Loucy (cell line): ENCODE measurements at regions not wholly inside any gene's neighbourhood (a gene's known extent, or its start where the extent isn't known, plus 50 kb on each side); places are given as distances from the start of the nearest gene placed in this dataset.

Experiments
- EZH2phosphoT487 ChIP-seq: fragments of 200-600 bp; IDR thresholded peaks from 2 replicates; pipeline ENCODE4 v1.6.1; 2018; ENCODE audit warnings: antibody characterized with exemption, mild to moderate bottlenecking, moderate library complexity, borderline replicate concordance
- TF ChIP-seq, protein P1 (sequence below): fragments of 200-600 bp; sonication (generic); conservative IDR thresholded peaks from 2 replicates; pipeline ENCODE4 v1.5.1; 2014; ENCODE audit warnings: mild to moderate bottlenecking, antibody characterized with exemption, low read length

DNA sequence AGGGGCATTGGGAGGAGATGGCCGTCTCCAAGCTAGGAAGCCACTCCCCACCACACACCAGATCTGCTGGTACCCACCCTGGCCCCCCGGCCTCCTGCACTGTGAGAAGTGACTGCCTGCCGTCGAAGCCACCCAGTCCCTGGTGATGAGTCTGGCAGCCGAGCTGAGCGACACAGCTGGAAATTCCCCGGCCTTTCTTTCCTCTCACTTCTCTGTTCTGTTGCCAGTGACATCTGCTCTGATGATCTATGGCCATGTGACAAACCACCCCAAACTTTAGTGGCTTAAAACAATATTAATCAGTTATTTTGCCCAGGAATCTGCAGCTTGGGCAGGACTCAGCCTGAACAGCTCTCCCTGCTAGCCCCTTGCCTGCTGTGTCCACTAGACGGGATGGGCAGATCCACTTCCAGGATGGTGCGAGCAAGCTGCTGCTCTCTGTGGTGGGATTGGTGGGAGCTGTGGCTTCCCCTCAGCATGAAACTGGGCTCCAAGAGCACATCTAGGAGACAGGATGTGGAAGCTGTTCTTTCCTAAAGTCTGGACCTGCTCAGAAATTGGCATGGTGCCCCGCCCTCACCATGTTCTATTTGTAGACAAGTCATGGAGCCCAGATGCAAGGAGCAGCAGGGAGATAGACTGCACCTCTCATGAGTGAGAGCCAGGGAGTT lies 211.2 kb downstream of the GADD45G start:
- TF ChIP-seq, protein P1, sequence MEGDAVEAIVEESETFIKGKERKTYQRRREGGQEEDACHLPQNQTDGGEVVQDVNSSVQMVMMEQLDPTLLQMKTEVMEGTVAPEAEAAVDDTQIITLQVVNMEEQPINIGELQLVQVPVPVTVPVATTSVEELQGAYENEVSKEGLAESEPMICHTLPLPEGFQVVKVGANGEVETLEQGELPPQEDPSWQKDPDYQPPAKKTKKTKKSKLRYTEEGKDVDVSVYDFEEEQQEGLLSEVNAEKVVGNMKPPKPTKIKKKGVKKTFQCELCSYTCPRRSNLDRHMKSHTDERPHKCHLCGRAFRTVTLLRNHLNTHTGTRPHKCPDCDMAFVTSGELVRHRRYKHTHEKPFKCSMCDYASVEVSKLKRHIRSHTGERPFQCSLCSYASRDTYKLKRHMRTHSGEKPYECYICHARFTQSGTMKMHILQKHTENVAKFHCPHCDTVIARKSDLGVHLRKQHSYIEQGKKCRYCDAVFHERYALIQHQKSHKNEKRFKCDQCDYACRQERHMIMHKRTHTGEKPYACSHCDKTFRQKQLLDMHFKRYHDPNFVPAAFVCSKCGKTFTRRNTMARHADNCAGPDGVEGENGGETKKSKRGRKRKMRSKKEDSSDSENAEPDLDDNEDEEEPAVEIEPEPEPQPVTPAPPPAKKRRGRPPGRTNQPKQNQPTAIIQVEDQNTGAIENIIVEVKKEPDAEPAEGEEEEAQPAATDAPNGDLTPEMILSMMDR, result no peak
- no peak for TF ChIP-seq EZH2phosphoT487
